Ovary (tissue), 7 donors: ENCODE measurements at regions not wholly inside any gene's neighbourhood (a gene's known extent, or its start where the extent isn't known, plus 50 kb on each side); places are given as distances from the start of the nearest gene placed in this dataset.
A peak's percentile ranks its signal among the peaks of the same experiment; 100 is the strongest.

Experiments used
- DNase-seq, 5 donors: peaks; one replicate each; pipeline ENCODE4 v3.0.0-alpha.2; 2019 to 2020
- H3K27ac ChIP-seq, 2 donors: fragments of 200-600 bp; one replicate each; pipeline versions ENCODE4 v1.5.1 to v1.8.0; 2019 to 2022
- H3K27me3 ChIP-seq: fragments of 200-600 bp; one replicate; pipeline ENCODE4 v1.8.0; 2022
- H3K36me3 ChIP-seq: fragments of 200-600 bp; sonication (generic); one replicate; pipeline ENCODE4 v1.5.1; 2019
- H3K4me1 ChIP-seq: one replicate; pipeline ENCODE4 v1.8.1; 2013; ENCODE audit warnings: mild to moderate bottlenecking, moderate library complexity; ENCODE audit not compliant: insufficient read depth
- H3K4me3 ChIP-seq: fragments of 200-600 bp; sonication (generic); one replicate; pipeline ENCODE4 v1.5.1; 2017
- H3K9me3 ChIP-seq, 2 donors: fragments of 200-600 bp in 1 of 2; sonication (generic) in 1 of 2; one replicate each; pipeline versions ENCODE4 v1.5.1 to v1.8.1; 2013 to 2019; ENCODE audit warnings: mild to moderate bottlenecking in 1 of 2, moderate library complexity in 1 of 2
- EP300 ChIP-seq: sonication (generic); formaldehyde crosslinking; IDR thresholded peaks from one replicate; pipeline ENCODE4 v1.6.1; 2017; ENCODE audit warnings: antibody characterized with exemption
- POLR2A ChIP-seq: fragments of 450-650 bp; IDR thresholded peaks from one replicate; pipeline ENCODE4 v1.6.1; 2017; ENCODE audit warnings: antibody characterized with exemption, mild to moderate bottlenecking, moderate library complexity
- WGBS, 3 donors: extraction: QIAGEN DNeasy Blood & Tissue Kit in 1 of 3; methylation state at CpG; one replicate each; pipeline versions ENCODE4 v1.1.5 to v1.1.7; 2013 to 2017; 5-methylcytosine and 5-hydroxymethylcytosine counted together
- intact Hi-C, 4 donors: fragments of 100-400 bp; cut with DNase I; formaldehyde crosslinking; loops; one replicate each; pipeline versions ENCODE4 v1.11.0 to v1.15.1; 2022 to 2023
- TF ChIP-seq, protein P1 (sequence below), 3 donors: fragments of 450-650 bp in 2 of 3; fragments of 200-600 bp in 1 of 3; IDR thresholded peaks; one replicate each; pipeline versions ENCODE4 v1.5.1 to v1.8.0; 2016 to 2022; ENCODE audit warnings: antibody characterized with exemption in 3 of 3, mild to moderate bottlenecking in 1 of 3
- donor health status: DM: no; HTN: no; CAD: no; lungs with moderate emphysema.
- donor health status: DM: no; HTN: no; CAD: no.
- donor health status: Bipolar disorder and iron deficiency.
- donor health status: DM: no; HTN: no; CAD: no.
- donor health status: DM: yes; HTN: yes; CAD: no.

DNA sequence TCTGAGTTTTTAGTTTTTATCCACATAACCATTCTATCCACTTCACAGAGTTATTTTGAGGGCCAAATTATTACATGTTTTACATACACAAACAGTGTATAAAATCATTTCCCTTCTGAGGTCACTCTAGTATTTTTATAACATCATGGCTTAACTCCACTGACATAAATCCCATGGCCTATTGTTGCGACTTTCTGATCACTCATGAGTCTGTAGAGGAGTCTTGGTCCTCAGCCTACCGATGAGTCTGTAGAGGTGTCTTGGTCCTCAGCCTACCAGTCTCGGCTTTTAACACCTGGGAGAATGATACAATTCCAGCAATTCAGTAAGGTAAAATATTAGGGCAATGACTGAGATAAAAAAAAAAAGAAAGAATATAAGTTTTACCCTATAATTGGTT is 483.7 kb downstream of the USP25 start:
- Histone ChIP-seq H3K4me1 (peaks cover 10% of the 10 kb centered on the region), H3K27me3 (no peaks in the 10 kb centered on the region), H3K4me3 (no peak overlapping the region), H3K27ac (peak overlapping the region in 1 of 2 donors; percentile 64), H3K36me3 (no peaks in the 10 kb centered on the region), H3K9me3 (no peaks in the 10 kb centered on the region)
- intact Hi-C loops, result no loop called here
- WGBS, 3 donors, result 90 to 95% (median 94%) methylated on average over 3 of the region's 3 CpGs
- no peak for DNase-seq
- TF ChIP-seq EP300 (no peak), POLR2A (no peak)
- TF ChIP-seq, protein P1, sequence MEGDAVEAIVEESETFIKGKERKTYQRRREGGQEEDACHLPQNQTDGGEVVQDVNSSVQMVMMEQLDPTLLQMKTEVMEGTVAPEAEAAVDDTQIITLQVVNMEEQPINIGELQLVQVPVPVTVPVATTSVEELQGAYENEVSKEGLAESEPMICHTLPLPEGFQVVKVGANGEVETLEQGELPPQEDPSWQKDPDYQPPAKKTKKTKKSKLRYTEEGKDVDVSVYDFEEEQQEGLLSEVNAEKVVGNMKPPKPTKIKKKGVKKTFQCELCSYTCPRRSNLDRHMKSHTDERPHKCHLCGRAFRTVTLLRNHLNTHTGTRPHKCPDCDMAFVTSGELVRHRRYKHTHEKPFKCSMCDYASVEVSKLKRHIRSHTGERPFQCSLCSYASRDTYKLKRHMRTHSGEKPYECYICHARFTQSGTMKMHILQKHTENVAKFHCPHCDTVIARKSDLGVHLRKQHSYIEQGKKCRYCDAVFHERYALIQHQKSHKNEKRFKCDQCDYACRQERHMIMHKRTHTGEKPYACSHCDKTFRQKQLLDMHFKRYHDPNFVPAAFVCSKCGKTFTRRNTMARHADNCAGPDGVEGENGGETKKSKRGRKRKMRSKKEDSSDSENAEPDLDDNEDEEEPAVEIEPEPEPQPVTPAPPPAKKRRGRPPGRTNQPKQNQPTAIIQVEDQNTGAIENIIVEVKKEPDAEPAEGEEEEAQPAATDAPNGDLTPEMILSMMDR (IDR thresholded peaks at IDR 0.05), result no peak

DNA sequence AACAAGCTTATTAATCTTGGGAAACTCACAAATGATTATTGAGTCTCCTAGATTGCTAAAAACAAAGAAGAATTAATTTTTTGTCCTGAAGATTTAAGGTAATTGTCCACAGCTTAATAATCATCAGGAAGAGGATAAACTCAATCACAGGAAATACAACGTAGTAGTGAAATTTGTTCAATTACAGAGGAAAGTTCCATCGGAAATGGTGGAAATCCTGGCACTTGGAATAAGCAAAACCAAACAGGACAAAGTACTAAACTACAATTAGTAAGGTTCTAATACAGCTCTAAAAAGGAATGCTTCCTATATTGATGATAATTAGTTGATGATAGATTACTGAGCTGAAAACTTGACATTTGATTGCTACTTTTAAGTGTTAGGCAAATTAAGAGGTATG is 485.4 kb downstream of the USP25 start:
- intact Hi-C loops, result no loop called here
- Histone ChIP-seq H3K36me3 (no peaks in the 10 kb centered on the region), H3K9me3 (no peaks in the 10 kb centered on the region), H3K27me3 (no peaks in the 10 kb centered on the region), H3K27ac (peak overlapping the region in 1 of 2 donors; percentile 36), H3K4me3 (no peak overlapping the region), H3K4me1 (peaks cover 9% of the 10 kb centered on the region)
- WGBS, 3 donors, result 82 to 88% (median 84%) methylated on average over 2 of the region's 2 CpGs
- TF ChIP-seq EP300, result no peak
- TF ChIP-seq, protein P1 (IDR thresholded peaks at IDR 0.05), result no peak
- TF ChIP-seq POLR2A, result no peak
- DNase-seq, result no peak

DNA sequence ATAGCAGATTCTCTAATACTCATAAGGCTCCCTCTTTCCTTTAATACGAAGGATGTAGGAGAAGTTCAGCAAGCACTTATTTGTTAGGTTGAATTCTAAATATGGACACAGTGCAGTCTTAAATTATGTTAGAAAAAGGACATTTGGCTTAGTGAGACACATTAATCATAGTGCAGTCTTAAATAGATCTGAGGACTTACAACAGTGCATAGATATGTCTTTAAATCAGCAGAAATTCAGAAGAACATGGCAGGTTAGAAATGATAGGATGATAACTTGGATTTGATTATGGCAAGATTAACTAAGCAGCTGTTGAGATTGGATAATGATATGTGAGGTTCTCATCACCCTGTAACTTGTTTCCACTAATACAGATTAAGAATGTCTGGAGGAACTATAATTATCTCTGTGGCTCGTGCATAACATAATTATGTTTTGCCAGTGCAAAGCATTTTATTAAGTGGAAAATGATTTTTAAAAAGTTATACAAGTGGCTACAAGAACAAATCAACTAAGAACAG is 485.9 kb downstream of the USP25 start:
- H3K4me3 ChIP-seq, result no peak overlapping the region
- intact Hi-C loops, result no loop called here
- no peaks in the 10 kb centered on the region for H3K9me3 ChIP-seq
- 24 to 36% (median 30%) methylated on average over 2 of the region's 2 CpGs for WGBS, 3 donors
- H3K4me1 ChIP-seq, result peaks cover 9% of the 10 kb centered on the region
- no peaks in the 10 kb centered on the region for H3K36me3 ChIP-seq
- H3K27ac ChIP-seq, result peak overlapping the region in 1 of 2 donors; percentile 36
- no peaks in the 10 kb centered on the region for H3K27me3 ChIP-seq
- no peak for TF ChIP-seq EP300
- no peak for TF ChIP-seq POLR2A
- TF ChIP-seq, protein P1 (IDR thresholded peaks at IDR 0.05), result no peak
- no peak for DNase-seq

DNA sequence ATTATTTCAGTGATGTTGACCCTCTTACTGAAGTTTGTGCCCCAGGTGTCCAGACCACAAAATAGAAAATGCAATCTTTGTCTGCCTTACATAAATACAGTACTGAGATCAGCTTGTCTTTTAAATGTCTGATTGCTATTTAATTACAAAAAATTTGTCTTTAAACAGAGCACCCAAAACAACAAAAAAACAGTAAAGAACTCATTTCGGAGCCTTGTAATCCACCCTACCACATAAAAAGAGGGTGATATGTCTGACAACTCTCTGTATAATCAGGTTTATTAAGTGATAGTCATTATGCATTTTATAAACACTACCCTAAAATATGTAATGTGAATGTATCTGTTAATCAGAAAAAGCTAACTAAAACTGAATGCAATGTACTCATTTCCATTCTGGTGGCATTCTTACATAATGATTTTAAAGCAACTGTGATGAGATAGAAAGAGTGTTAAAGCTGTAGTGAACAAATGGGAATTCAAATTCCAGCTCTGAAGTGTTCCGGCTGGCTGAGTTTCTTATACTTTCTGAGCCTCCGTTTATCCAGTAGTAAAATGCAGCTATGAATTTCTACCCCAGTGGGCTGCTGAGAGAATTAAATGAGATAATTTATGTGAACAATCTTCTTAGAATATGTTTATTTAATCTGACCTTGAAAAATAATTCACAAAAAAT is 486.6 kb downstream of the USP25 start:
- intact Hi-C loops, result no loop called here
- no peak overlapping the region for H3K4me3 ChIP-seq
- H3K4me1 ChIP-seq, result peaks cover 5% of the 10 kb centered on the region
- H3K9me3 ChIP-seq, result no peaks in the 10 kb centered on the region
- 35 to 43% (median 40%) methylated on average over 3 of the region's 3 CpGs for WGBS, 3 donors
- H3K27ac ChIP-seq, result peak overlapping the region in 1 of 2 donors; percentile 36
- no peak for TF ChIP-seq EP300
- no peak for TF ChIP-seq POLR2A
- TF ChIP-seq, protein P1 (IDR thresholded peaks at IDR 0.05), result no peak
- no peaks in the 10 kb centered on the region for H3K27me3 ChIP-seq
- no peak for DNase-seq
- no peaks in the 10 kb centered on the region for H3K36me3 ChIP-seq
